Glutamatergic neuron (in vitro differentiated cells): ENCODE measurements at regions not wholly inside any gene's neighbourhood (a gene's known extent, or its start where the extent isn't known, plus 50 kb on each side); places are given as distances from the start of the nearest gene placed in this dataset.
A peak's percentile ranks its signal among the peaks of the same experiment; 100 is the strongest.

Source experiments
- DNase-seq: peaks from one replicate; pipeline ENCODE4 v3.0.0; 2022
- H3K27ac Mint-ChIP-seq: one replicate; pipeline ENCODE4 v1.8.0; 2020; ENCODE audit warnings: mild to moderate bottlenecking, mixed read lengths, inconsistent platforms; ENCODE audit not compliant: unreplicated experiment
- H3K27me3 Mint-ChIP-seq: one replicate; pipeline ENCODE4 v1.8.0; 2020; ENCODE audit warnings: mild to moderate bottlenecking, moderate library complexity, mixed read lengths, inconsistent platforms; ENCODE audit not compliant: unreplicated experiment
- H3K36me3 Mint-ChIP-seq: one replicate; pipeline ENCODE4 v1.8.0; 2020; ENCODE audit warnings: mild to moderate bottlenecking, mixed read lengths, inconsistent platforms; ENCODE audit not compliant: unreplicated experiment
- H3K4me1 Mint-ChIP-seq: one replicate; pipeline ENCODE4 v1.8.0; 2020; ENCODE audit warnings: mild to moderate bottlenecking, low read depth, mixed read lengths, inconsistent platforms; ENCODE audit not compliant: unreplicated experiment
- H3K4me3 Mint-ChIP-seq: one replicate; pipeline ENCODE4 v1.8.0; 2020; ENCODE audit warnings: mild to moderate bottlenecking, mixed read lengths, inconsistent platforms; ENCODE audit not compliant: unreplicated experiment
- H3K9me3 Mint-ChIP-seq: one replicate; pipeline ENCODE4 v1.8.0; 2020; ENCODE audit warnings: mild to moderate bottlenecking, moderate library complexity, mixed read lengths, inconsistent platforms; ENCODE audit not compliant: unreplicated experiment
- CTCF ChIP-seq: fragments of 200-600 bp; sonication (generic); IDR thresholded peaks from one replicate; pipeline ENCODE4 v1.5.0; 2021; ENCODE audit not compliant: partially characterized antibody, unreplicated experiment

GRCh38 chr12:11549119-11549518, 100.4 kb upstream of the ETV6 start:
- no peaks in the 10 kb centered on the region for H3K27me3 Mint-ChIP-seq
- no peak for DNase-seq
- TF ChIP-seq CTCF, result no peak
- peaks cover 2% of the 10 kb centered on the region for H3K9me3 Mint-ChIP-seq
- no peaks in the 10 kb centered on the region for H3K36me3 Mint-ChIP-seq
- H3K4me3 Mint-ChIP-seq, result no peak overlapping the region
- no peak overlapping the region for H3K27ac Mint-ChIP-seq
- peaks cover 3% of the 10 kb centered on the region for H3K4me1 Mint-ChIP-seq

- peak; percentile 64 for TF ChIP-seq CTCF
- Mint-ChIP-seq H3K36me3 (no peaks in the 10 kb centered on the region), H3K27me3 (peaks cover 3% of the 10 kb centered on the region), H3K4me3 (no peak overlapping the region), H3K4me1 (no peaks in the 10 kb centered on the region), H3K27ac (no peak overlapping the region), H3K9me3 (no peaks in the 10 kb centered on the region)
- peak; percentile 30 for DNase-seq
Observed at GRCh38 chr12:11553871-11554533, 95.5 kb upstream of the ETV6 start.

GRCh38 chr12:11555195-11555594, 94.3 kb upstream of the ETV6 start:
- Mint-ChIP-seq H3K36me3 (no peaks in the 10 kb centered on the region), H3K4me1 (no peaks in the 10 kb centered on the region), H3K27ac (no peak overlapping the region), H3K27me3 (peaks cover 3% of the 10 kb centered on the region), H3K4me3 (no peak overlapping the region), H3K9me3 (no peaks in the 10 kb centered on the region)
- no peak for DNase-seq
- TF ChIP-seq CTCF, result no peak

GRCh38 chr12:11555743-11556625, 93.5 kb upstream of the ETV6 start:
- Mint-ChIP-seq H3K36me3 (no peaks in the 10 kb centered on the region), H3K27me3 (peaks cover 3% of the 10 kb centered on the region), H3K4me3 (no peak overlapping the region), H3K27ac (no peak overlapping the region), H3K4me1 (no peaks in the 10 kb centered on the region), H3K9me3 (no peaks in the 10 kb centered on the region)
- no peak for TF ChIP-seq CTCF
- no peak for DNase-seq

- no peaks in the 10 kb centered on the region for H3K36me3 Mint-ChIP-seq
- TF ChIP-seq CTCF, result no peak
- no peak overlapping the region for H3K4me3 Mint-ChIP-seq
- peaks cover 3% of the 10 kb centered on the region for H3K27me3 Mint-ChIP-seq
- no peaks in the 10 kb centered on the region for H3K4me1 Mint-ChIP-seq
- H3K27ac Mint-ChIP-seq, result no peak overlapping the region
- DNase-seq, result no peak
- no peaks in the 10 kb centered on the region for H3K9me3 Mint-ChIP-seq
Observed at GRCh38 chr12:11556682-11557081, 92.8 kb upstream of the ETV6 start.
